Panc1 (cell line): ENCODE measurements at regions not wholly inside any gene's neighbourhood (a gene's known extent, or its start where the extent isn't known, plus 50 kb on each side); places are given as distances from the start of the nearest gene placed in this dataset.

ENCODE experiments used
- SIN3A ChIP-seq: IDR thresholded peaks from 2 replicates; pipeline ENCODE4 v1.6.1; 2012; ENCODE audit warnings: low read depth, mild to moderate bottlenecking, low read length, moderate library complexity, borderline replicate concordance; ENCODE audit not compliant: insufficient read depth
- TCF7L2 ChIP-seq: IDR thresholded peaks from 2 replicates; pipeline ENCODE4 v1.6.1; 2011; ENCODE audit warnings: mild to moderate bottlenecking, low read depth, low read length, inconsistent platforms
- TF ChIP-seq, protein P1 (sequence below): fragments of 450-650 bp; IDR thresholded peaks from 2 replicates; pipeline ENCODE4 v1.5.1; 2017; ENCODE audit warnings: mild to moderate bottlenecking
- TF ChIP-seq, protein P2 (sequence below), 2 experiments: IDR thresholded peaks; 2 replicates each; pipeline ENCODE4 v1.6.1; 2011 to 2012; ENCODE audit warnings: low read depth in 2 of 2, control low read depth in 1 of 2, low read length in 1 of 2, mild to moderate bottlenecking in 1 of 2, moderate library complexity in 1 of 2; ENCODE audit not compliant: insufficient read depth in 1 of 2

DNA sequence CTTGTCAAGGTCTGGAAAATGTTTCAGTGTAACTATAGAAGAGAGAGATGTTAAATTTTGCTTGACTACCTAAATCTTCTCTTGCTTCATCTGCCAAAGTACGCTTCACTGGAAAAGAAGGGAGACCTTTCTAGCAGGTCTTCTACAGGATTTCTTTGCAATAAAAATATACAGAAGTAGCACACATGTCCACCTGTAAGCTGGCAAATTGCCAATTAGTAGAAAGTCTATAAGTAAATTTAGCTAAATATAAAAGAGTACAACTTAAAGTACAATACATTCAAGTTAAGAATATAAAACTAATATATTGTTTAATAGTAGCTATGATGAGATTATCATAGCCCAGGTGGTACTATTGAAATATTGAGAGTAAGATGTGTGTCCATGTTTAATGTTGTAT, 128.5 kb upstream of the EDNRB start:
- TF ChIP-seq, protein P1, sequence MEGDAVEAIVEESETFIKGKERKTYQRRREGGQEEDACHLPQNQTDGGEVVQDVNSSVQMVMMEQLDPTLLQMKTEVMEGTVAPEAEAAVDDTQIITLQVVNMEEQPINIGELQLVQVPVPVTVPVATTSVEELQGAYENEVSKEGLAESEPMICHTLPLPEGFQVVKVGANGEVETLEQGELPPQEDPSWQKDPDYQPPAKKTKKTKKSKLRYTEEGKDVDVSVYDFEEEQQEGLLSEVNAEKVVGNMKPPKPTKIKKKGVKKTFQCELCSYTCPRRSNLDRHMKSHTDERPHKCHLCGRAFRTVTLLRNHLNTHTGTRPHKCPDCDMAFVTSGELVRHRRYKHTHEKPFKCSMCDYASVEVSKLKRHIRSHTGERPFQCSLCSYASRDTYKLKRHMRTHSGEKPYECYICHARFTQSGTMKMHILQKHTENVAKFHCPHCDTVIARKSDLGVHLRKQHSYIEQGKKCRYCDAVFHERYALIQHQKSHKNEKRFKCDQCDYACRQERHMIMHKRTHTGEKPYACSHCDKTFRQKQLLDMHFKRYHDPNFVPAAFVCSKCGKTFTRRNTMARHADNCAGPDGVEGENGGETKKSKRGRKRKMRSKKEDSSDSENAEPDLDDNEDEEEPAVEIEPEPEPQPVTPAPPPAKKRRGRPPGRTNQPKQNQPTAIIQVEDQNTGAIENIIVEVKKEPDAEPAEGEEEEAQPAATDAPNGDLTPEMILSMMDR, result no peak
- no peak for TF ChIP-seq SIN3A
- TF ChIP-seq, protein P2, sequence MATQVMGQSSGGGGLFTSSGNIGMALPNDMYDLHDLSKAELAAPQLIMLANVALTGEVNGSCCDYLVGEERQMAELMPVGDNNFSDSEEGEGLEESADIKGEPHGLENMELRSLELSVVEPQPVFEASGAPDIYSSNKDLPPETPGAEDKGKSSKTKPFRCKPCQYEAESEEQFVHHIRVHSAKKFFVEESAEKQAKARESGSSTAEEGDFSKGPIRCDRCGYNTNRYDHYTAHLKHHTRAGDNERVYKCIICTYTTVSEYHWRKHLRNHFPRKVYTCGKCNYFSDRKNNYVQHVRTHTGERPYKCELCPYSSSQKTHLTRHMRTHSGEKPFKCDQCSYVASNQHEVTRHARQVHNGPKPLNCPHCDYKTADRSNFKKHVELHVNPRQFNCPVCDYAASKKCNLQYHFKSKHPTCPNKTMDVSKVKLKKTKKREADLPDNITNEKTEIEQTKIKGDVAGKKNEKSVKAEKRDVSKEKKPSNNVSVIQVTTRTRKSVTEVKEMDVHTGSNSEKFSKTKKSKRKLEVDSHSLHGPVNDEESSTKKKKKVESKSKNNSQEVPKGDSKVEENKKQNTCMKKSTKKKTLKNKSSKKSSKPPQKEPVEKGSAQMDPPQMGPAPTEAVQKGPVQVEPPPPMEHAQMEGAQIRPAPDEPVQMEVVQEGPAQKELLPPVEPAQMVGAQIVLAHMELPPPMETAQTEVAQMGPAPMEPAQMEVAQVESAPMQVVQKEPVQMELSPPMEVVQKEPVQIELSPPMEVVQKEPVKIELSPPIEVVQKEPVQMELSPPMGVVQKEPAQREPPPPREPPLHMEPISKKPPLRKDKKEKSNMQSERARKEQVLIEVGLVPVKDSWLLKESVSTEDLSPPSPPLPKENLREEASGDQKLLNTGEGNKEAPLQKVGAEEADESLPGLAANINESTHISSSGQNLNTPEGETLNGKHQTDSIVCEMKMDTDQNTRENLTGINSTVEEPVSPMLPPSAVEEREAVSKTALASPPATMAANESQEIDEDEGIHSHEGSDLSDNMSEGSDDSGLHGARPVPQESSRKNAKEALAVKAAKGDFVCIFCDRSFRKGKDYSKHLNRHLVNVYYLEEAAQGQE (IDR thresholded peaks at IDR 0.05; ENCODE audit: insufficient read depth in 1 of 2, low read depth in 2 of 2, low read length in 1 of 2), result no peak
- TF ChIP-seq TCF7L2, result no peak
